GM23338 (cell line): ENCODE measurements at regions not wholly inside any gene's neighbourhood (a gene's known extent, or its start where the extent isn't known, plus 50 kb on each side); places are given as distances from the start of the nearest gene placed in this dataset.
A peak's percentile ranks its signal among the peaks of the same experiment; 100 is the strongest.

Experiments used
- ATAC-seq: fragments of 200-7000 bp; cut with Tn5 transposase; 3 replicates; pipeline ENCODE4 v1.9.1; 2020
- DNase-seq: peaks from one replicate; pipeline ENCODE4 v3.0.0-alpha.2; 2015; ENCODE audit warnings: low spot score
- H2AFZ ChIP-seq: fragments of 200-600 bp; sonication (generic); 2 replicates; pipeline ENCODE4 v1.8.0; 2016; ENCODE audit warnings: antibody characterized with exemption, mild to moderate bottlenecking, moderate library complexity
- H3F3A ChIP-seq: fragments of 200-600 bp; sonication (generic); replicated peaks from 2 replicates; pipeline ENCODE4 v1.8.0; 2017; ENCODE audit warnings: antibody characterized with exemption, mixed run types, low read depth
- H3K27ac ChIP-seq: fragments of 200-600 bp; sonication (generic); 2 replicates; pipeline ENCODE4 v1.6.1; 2016; ENCODE audit warnings: low read depth
- H3K27me3 ChIP-seq: fragments of 200-600 bp; sonication (generic); 2 replicates; pipeline ENCODE4 v1.8.0; 2016; ENCODE audit warnings: mild to moderate bottlenecking, mixed run types, moderate library complexity; ENCODE audit not compliant: insufficient read depth
- H3K36me3 ChIP-seq: fragments of 200-600 bp; sonication (generic); 2 replicates; pipeline ENCODE4 v1.8.0; 2016; ENCODE audit warnings: mild to moderate bottlenecking; ENCODE audit not compliant: insufficient read depth
- H3K4me1 ChIP-seq: fragments of 200-600 bp; sonication (generic); 2 replicates; pipeline ENCODE4 v1.8.0; 2016; ENCODE audit warnings: mild to moderate bottlenecking, moderate library complexity; ENCODE audit not compliant: insufficient read depth
- H3K4me2 ChIP-seq: fragments of 200-600 bp; sonication (generic); 2 replicates; pipeline ENCODE4 v1.7.1; 2017; ENCODE audit warnings: mixed run types
- H3K4me3 ChIP-seq: fragments of 200-600 bp; sonication (generic); 2 replicates; pipeline ENCODE4 v1.6.1; 2016; ENCODE audit warnings: mixed run types
- H3K79me2 ChIP-seq: fragments of 200-600 bp; sonication (generic); replicated peaks from 2 replicates; pipeline ENCODE4 v1.8.0; 2017; ENCODE audit warnings: mild to moderate bottlenecking; ENCODE audit not compliant: insufficient read depth
- H3K9me2 ChIP-seq: fragments of 200-600 bp; sonication (generic); 2 replicates; pipeline ENCODE4 v1.8.0; 2017; ENCODE audit not compliant: insufficient read depth
- H4K20me1 ChIP-seq: fragments of 200-600 bp; sonication (generic); replicated peaks from 2 replicates; pipeline ENCODE4 v1.8.0; 2017; ENCODE audit warnings: mild to moderate bottlenecking; ENCODE audit not compliant: insufficient read depth
- H3K27ac Mint-ChIP-seq: 2 replicates; pipeline ENCODE4 v1.8.0; 2020; ENCODE audit warnings: inconsistent platforms, mild to moderate bottlenecking, moderate library complexity, mixed read lengths
- H3K27me3 Mint-ChIP-seq: 3 replicates; pipeline ENCODE4 v1.8.0; 2022; ENCODE audit warnings: low read depth, mild to moderate bottlenecking, moderate library complexity, mixed read lengths, inconsistent platforms; ENCODE audit not compliant: insufficient read depth, poor library complexity
- H3K36me3 Mint-ChIP-seq: 3 replicates; pipeline ENCODE4 v1.8.0; 2021; ENCODE audit warnings: low read depth, mild to moderate bottlenecking, inconsistent platforms, moderate library complexity, mixed read lengths
- H3K4me1 Mint-ChIP-seq: 3 replicates; pipeline ENCODE4 v1.8.0; 2020; ENCODE audit warnings: mild to moderate bottlenecking, inconsistent platforms, mixed read lengths
- H3K4me3 Mint-ChIP-seq: 3 replicates; pipeline ENCODE4 v1.8.0; 2021; ENCODE audit warnings: moderate library complexity, mild to moderate bottlenecking, inconsistent platforms, mixed read lengths
- H3K9me3 Mint-ChIP-seq: 3 replicates; pipeline ENCODE4 v1.8.0; 2020; ENCODE audit warnings: moderate library complexity, mild to moderate bottlenecking, inconsistent platforms, mixed read lengths
- CREB1 ChIP-seq: fragments of 250-450 bp; sonication (Bioruptor Pico); IDR thresholded peaks from 2 replicates; pipeline ENCODE4 v1.5.0; 2020; ENCODE audit warnings: low read depth, mild to moderate bottlenecking, moderate library complexity
- ETS1 ChIP-seq: IDR thresholded peaks from 2 replicates; pipeline ENCODE4 v1.6.1; 2016; ENCODE audit warnings: antibody characterized with exemption
- EZH2 ChIP-seq: fragments of 200-600 bp; sonication (generic); IDR thresholded peaks from one replicate; pipeline ENCODE4 v1.8.0; 2017; ENCODE audit warnings: antibody characterized with exemption, mild to moderate bottlenecking, low read depth; ENCODE audit not compliant: unreplicated experiment
- EZH2phosphoT487 ChIP-seq: fragments of 200-600 bp; sonication (generic); IDR thresholded peaks from one replicate; pipeline ENCODE4 v1.8.1; 2018; ENCODE audit warnings: antibody characterized with exemption; ENCODE audit not compliant: unreplicated experiment
- JUNB ChIP-seq: IDR thresholded peaks from one replicate; pipeline ENCODE4 v1.6.1; 2016; ENCODE audit warnings: antibody characterized with exemption; ENCODE audit not compliant: unreplicated experiment
- NANOG ChIP-seq: IDR thresholded peaks from 2 replicates; pipeline ENCODE4 v1.6.1; 2016; ENCODE audit warnings: antibody characterized with exemption, borderline replicate concordance
- POLR2AphosphoS5 ChIP-seq: IDR thresholded peaks from 2 replicates; pipeline ENCODE4 v1.6.1; 2016; ENCODE audit warnings: antibody characterized with exemption, low read depth
- STAT1 ChIP-seq: IDR thresholded peaks from one replicate; pipeline ENCODE4 v1.6.1; 2016; ENCODE audit warnings: antibody characterized with exemption; ENCODE audit not compliant: unreplicated experiment
- ZNF114 ChIP-seq: fragments of 250-450 bp; sonication (Bioruptor Pico); IDR thresholded peaks from 2 replicates; pipeline ENCODE4 v1.5.0; 2020; ENCODE audit warnings: mild to moderate bottlenecking, moderate library complexity
- ZNF331 ChIP-seq: fragments of 250-450 bp; sonication (Bioruptor Pico); IDR thresholded peaks from 2 replicates; pipeline ENCODE4 v1.5.0; 2020; ENCODE audit warnings: low read depth, mild to moderate bottlenecking, moderate library complexity
- TF ChIP-seq, protein P1 (sequence below): IDR thresholded peaks from one replicate; pipeline ENCODE4 v1.6.1; 2018; ENCODE audit warnings: antibody characterized with exemption; ENCODE audit not compliant: unreplicated experiment
- TF ChIP-seq, protein P2 (sequence below): fragments of 250-450 bp; sonication (Bioruptor Pico); IDR thresholded peaks from 2 replicates; pipeline ENCODE4 v1.5.0; 2020; ENCODE audit warnings: mild to moderate bottlenecking, moderate library complexity
- TF ChIP-seq, protein P3 (sequence below), 2 experiments: fragments of 200-600 bp in 1 of 2; sonication (generic) in 1 of 2; conservative IDR thresholded peaks; 2 replicates each; pipeline versions ENCODE4 v1.5.1 to v1.6.1; 2016 to 2017; ENCODE audit warnings: antibody characterized with exemption in 2 of 2, low read depth in 2 of 2, mild to moderate bottlenecking in 2 of 2, moderate library complexity in 1 of 2

GRCh38 chr3:3739330-3740060, 59.7 kb upstream of the LRRN1 start:
- Histone ChIP-seq H3K9me2 (no peaks in the 10 kb centered on the region), H3K4me3 (no peak overlapping the region), H3K27me3 (no peaks in the 10 kb centered on the region), H3F3A (no peaks in the 10 kb centered on the region), H3K79me2 (no peaks in the 10 kb centered on the region), H2AFZ (no peak overlapping the region), H3K36me3 (no peaks in the 10 kb centered on the region), H3K27ac (no peak overlapping the region), H3K4me2 (peak overlapping the region; percentile 55), H4K20me1 (no peaks in the 10 kb centered on the region), H3K4me1 (peaks cover 14% of the 10 kb centered on the region)
- Mint-ChIP-seq H3K27me3 (peaks cover 4% of the 10 kb centered on the region), H3K9me3 (peaks cover 93% of the 10 kb centered on the region), H3K4me1 (peaks cover 7% of the 10 kb centered on the region; the same call in 2 of the 3 replicates), H3K36me3 (peaks cover 13% of the 10 kb centered on the region; the same call in 2 of the 3 replicates), H3K27ac (no peak overlapping the region), H3K4me3 (no peak overlapping the region)
- peak; percentile 20 for DNase-seq
- TF ChIP-seq, protein P1, sequence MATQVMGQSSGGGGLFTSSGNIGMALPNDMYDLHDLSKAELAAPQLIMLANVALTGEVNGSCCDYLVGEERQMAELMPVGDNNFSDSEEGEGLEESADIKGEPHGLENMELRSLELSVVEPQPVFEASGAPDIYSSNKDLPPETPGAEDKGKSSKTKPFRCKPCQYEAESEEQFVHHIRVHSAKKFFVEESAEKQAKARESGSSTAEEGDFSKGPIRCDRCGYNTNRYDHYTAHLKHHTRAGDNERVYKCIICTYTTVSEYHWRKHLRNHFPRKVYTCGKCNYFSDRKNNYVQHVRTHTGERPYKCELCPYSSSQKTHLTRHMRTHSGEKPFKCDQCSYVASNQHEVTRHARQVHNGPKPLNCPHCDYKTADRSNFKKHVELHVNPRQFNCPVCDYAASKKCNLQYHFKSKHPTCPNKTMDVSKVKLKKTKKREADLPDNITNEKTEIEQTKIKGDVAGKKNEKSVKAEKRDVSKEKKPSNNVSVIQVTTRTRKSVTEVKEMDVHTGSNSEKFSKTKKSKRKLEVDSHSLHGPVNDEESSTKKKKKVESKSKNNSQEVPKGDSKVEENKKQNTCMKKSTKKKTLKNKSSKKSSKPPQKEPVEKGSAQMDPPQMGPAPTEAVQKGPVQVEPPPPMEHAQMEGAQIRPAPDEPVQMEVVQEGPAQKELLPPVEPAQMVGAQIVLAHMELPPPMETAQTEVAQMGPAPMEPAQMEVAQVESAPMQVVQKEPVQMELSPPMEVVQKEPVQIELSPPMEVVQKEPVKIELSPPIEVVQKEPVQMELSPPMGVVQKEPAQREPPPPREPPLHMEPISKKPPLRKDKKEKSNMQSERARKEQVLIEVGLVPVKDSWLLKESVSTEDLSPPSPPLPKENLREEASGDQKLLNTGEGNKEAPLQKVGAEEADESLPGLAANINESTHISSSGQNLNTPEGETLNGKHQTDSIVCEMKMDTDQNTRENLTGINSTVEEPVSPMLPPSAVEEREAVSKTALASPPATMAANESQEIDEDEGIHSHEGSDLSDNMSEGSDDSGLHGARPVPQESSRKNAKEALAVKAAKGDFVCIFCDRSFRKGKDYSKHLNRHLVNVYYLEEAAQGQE = no peak
- TF ChIP-seq, protein P2, sequence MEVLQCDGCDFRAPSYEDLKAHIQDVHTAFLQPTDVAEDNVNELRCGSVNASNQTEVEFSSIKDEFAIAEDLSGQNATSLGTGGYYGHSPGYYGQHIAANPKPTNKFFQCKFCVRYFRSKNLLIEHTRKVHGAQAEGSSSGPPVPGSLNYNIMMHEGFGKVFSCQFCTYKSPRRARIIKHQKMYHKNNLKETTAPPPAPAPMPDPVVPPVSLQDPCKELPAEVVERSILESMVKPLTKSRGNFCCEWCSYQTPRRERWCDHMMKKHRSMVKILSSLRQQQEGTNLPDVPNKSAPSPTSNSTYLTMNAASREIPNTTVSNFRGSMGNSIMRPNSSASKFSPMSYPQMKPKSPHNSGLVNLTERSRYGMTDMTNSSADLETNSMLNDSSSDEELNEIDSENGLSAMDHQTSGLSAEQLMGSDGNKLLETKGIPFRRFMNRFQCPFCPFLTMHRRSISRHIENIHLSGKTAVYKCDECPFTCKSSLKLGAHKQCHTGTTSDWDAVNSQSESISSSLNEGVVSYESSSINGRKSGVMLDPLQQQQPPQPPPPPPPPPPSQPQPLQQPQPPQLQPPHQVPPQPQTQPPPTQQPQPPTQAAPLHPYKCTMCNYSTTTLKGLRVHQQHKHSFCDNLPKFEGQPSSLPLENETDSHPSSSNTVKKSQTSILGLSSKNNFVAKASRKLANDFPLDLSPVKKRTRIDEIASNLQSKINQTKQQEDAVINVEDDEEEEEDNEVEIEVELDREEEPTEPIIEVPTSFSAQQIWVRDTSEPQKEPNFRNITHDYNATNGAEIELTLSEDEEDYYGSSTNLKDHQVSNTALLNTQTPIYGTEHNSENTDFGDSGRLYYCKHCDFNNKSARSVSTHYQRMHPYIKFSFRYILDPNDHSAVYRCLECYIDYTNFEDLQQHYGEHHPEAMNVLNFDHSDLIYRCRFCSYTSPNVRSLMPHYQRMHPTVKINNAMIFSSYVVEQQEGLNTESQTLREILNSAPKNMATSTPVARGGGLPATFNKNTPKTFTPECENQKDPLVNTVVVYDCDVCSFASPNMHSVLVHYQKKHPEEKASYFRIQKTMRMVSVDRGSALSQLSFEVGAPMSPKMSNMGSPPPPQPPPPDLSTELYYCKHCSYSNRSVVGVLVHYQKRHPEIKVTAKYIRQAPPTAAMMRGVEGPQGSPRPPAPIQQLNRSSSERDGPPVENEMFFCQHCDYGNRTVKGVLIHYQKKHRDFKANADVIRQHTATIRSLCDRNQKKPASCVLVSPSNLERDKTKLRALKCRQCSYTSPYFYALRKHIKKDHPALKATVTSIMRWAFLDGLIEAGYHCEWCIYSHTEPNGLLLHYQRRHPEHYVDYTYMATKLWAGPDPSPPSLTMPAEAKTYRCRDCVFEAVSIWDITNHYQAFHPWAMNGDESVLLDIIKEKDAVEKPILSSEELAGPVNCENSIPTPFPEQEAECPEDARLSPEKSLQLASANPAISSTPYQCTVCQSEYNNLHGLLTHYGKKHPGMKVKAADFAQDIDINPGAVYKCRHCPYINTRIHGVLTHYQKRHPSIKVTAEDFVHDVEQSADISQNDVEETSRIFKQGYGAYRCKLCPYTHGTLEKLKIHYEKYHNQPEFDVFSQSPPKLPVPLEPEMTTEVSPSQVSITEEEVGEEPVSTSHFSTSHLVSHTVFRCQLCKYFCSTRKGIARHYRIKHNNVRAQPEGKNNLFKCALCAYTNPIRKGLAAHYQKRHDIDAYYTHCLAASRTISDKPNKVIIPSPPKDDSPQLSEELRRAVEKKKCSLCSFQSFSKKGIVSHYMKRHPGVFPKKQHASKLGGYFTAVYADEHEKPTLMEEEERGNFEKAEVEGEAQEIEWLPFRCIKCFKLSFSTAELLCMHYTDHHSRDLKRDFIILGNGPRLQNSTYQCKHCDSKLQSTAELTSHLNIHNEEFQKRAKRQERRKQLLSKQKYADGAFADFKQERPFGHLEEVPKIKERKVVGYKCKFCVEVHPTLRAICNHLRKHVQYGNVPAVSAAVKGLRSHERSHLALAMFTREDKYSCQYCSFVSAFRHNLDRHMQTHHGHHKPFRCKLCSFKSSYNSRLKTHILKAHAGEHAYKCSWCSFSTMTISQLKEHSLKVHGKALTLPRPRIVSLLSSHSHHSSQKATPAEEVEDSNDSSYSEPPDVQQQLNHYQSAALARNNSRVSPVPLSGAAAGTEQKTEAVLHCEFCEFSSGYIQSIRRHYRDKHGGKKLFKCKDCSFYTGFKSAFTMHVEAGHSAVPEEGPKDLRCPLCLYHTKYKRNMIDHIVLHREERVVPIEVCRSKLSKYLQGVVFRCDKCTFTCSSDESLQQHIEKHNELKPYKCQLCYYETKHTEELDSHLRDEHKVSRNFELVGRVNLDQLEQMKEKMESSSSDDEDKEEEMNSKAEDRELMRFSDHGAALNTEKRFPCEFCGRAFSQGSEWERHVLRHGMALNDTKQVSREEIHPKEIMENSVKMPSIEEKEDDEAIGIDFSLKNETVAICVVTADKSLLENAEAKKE = no peak
- no peak for TF ChIP-seq NANOG
- no peak for TF ChIP-seq EZH2phosphoT487
- TF ChIP-seq, protein P3, sequence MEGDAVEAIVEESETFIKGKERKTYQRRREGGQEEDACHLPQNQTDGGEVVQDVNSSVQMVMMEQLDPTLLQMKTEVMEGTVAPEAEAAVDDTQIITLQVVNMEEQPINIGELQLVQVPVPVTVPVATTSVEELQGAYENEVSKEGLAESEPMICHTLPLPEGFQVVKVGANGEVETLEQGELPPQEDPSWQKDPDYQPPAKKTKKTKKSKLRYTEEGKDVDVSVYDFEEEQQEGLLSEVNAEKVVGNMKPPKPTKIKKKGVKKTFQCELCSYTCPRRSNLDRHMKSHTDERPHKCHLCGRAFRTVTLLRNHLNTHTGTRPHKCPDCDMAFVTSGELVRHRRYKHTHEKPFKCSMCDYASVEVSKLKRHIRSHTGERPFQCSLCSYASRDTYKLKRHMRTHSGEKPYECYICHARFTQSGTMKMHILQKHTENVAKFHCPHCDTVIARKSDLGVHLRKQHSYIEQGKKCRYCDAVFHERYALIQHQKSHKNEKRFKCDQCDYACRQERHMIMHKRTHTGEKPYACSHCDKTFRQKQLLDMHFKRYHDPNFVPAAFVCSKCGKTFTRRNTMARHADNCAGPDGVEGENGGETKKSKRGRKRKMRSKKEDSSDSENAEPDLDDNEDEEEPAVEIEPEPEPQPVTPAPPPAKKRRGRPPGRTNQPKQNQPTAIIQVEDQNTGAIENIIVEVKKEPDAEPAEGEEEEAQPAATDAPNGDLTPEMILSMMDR (conservative IDR thresholded peaks at IDR 0.05; ENCODE audit: low read depth in 2 of 2) = no peak
- TF ChIP-seq ZNF331 (CRISPR knock-in tag) = no peak
- TF ChIP-seq ETS1 = no peak
- no peak for TF ChIP-seq ZNF114
- no peak for TF ChIP-seq STAT1
- no peak for TF ChIP-seq JUNB
- no peak for TF ChIP-seq CREB1 (CRISPR knock-in tag)
- TF ChIP-seq EZH2 = no peak
- TF ChIP-seq POLR2AphosphoS5 = no peak
- ATAC-seq = no peak
